DOHH2 (cell line): ENCODE measurements at regions not wholly inside any gene's neighbourhood (a gene's known extent, or its start where the extent isn't known, plus 50 kb on each side); places are given as distances from the start of the nearest gene placed in this dataset.
"Not testable (repeated sequence)": the region's sequence is repeated elsewhere in the genome, so short reads cannot be mapped to it uniquely, and the experiment has no call there.

Experiments
- H3F3A ChIP-seq: fragments of 200-600 bp; sonication (generic), shearing (Covaris generic); 2 replicates; pipeline ENCODE4 v1.6.0; 2016; ENCODE audit warnings: antibody characterized with exemption, mild to moderate bottlenecking; ENCODE audit not compliant: control insufficient read depth, insufficient read depth
- H3K27ac ChIP-seq: fragments of 200-600 bp; sonication (generic); 2 replicates; pipeline ENCODE4 v1.5.1; 2014; ENCODE audit warnings: low read depth, mild to moderate bottlenecking, low read length, moderate library complexity
- H3K27me3 ChIP-seq: fragments of 200-600 bp; sonication (generic); 2 replicates; pipeline ENCODE4 v1.6.1; 2014; ENCODE audit warnings: mild to moderate bottlenecking, low read length, mixed read lengths; ENCODE audit not compliant: control insufficient read depth
- H3K36me3 ChIP-seq: fragments of 200-600 bp; sonication (generic); 2 replicates; pipeline ENCODE4 v1.6.1; 2014; ENCODE audit warnings: mild to moderate bottlenecking, low read length, moderate library complexity, mixed read lengths; ENCODE audit not compliant: control insufficient read depth
- H3K4me1 ChIP-seq: fragments of 200-600 bp; sonication (generic); 2 replicates; pipeline ENCODE4 v1.6.1; 2014; ENCODE audit warnings: mild to moderate bottlenecking, low read length, mixed read lengths; ENCODE audit not compliant: control insufficient read depth
- H3K4me2 ChIP-seq: fragments of 200-600 bp; sonication (generic); 2 replicates; pipeline ENCODE4 v1.6.0; 2014; ENCODE audit warnings: mild to moderate bottlenecking, low read length, moderate library complexity
- H3K4me3 ChIP-seq: fragments of 200-600 bp; sonication (generic); 2 replicates; pipeline ENCODE4 v1.5.1; 2014; ENCODE audit warnings: mild to moderate bottlenecking, low read length, mixed read lengths
- H3K79me2 ChIP-seq: fragments of 200-600 bp; sonication (generic); 2 replicates; pipeline ENCODE4 v1.6.1; 2014; ENCODE audit warnings: mild to moderate bottlenecking, low read length, mixed read lengths; ENCODE audit not compliant: control insufficient read depth
- H3K9me2 ChIP-seq: fragments of 200-600 bp; sonication (generic); replicated peaks from 2 replicates; pipeline ENCODE4 v1.6.1; 2014; ENCODE audit warnings: mild to moderate bottlenecking, low read length, mixed read lengths; ENCODE audit not compliant: control insufficient read depth
- H3K9me3 ChIP-seq: fragments of 200-600 bp; sonication (generic); 2 replicates; pipeline ENCODE4 v1.6.1; 2014; ENCODE audit warnings: antibody characterized with exemption, low read length, mixed read lengths; ENCODE audit not compliant: control insufficient read depth, insufficient read depth
- H4K20me1 ChIP-seq: fragments of 200-600 bp; sonication (generic); 2 replicates; pipeline ENCODE4 v1.6.0; 2014; ENCODE audit warnings: low read depth, mild to moderate bottlenecking, antibody characterized with exemption, low read length, moderate library complexity; ENCODE audit not compliant: control insufficient read depth, insufficient read depth
- EZH2phosphoT487 ChIP-seq: fragments of 200-600 bp; sonication (generic); IDR thresholded peaks from 2 replicates; pipeline ENCODE4 v1.6.1; 2017; ENCODE audit warnings: borderline replicate concordance, mild to moderate bottlenecking, antibody characterized with exemption, low read length, moderate library complexity, mixed read lengths
- TF ChIP-seq, protein P1 (sequence below): fragments of 200-600 bp; sonication (generic); IDR thresholded peaks from one replicate; pipeline ENCODE4 v1.5.1; 2014; ENCODE audit warnings: antibody characterized with exemption, mild to moderate bottlenecking, low read depth, low read length; ENCODE audit not compliant: poor library complexity, severe bottlenecking

DNA sequence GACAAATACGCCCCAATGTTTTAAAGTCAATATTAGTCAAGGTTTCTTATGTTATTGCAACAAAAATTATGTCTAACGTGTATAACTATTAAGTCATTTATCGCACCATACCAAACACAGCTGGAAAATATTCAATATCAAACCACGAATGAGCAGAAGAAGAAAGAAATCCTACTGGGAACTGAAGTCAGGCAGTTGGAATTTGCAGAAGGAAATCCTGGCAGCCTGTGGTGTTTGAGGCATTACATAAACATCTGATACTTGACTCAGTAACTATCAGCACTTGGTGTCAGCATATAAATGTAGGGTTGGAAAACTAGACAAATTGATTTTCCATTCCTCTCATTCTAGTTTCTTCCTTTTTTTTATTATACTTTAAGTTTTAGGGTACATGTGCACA lies 83.4 kb upstream of the NUPR2 start:
- H3K27ac ChIP-seq = no peak overlapping the region
- no peak overlapping the region for H3K4me2 ChIP-seq
- no peaks in the 10 kb centered on the region for H4K20me1 ChIP-seq
- TF ChIP-seq, protein P1, sequence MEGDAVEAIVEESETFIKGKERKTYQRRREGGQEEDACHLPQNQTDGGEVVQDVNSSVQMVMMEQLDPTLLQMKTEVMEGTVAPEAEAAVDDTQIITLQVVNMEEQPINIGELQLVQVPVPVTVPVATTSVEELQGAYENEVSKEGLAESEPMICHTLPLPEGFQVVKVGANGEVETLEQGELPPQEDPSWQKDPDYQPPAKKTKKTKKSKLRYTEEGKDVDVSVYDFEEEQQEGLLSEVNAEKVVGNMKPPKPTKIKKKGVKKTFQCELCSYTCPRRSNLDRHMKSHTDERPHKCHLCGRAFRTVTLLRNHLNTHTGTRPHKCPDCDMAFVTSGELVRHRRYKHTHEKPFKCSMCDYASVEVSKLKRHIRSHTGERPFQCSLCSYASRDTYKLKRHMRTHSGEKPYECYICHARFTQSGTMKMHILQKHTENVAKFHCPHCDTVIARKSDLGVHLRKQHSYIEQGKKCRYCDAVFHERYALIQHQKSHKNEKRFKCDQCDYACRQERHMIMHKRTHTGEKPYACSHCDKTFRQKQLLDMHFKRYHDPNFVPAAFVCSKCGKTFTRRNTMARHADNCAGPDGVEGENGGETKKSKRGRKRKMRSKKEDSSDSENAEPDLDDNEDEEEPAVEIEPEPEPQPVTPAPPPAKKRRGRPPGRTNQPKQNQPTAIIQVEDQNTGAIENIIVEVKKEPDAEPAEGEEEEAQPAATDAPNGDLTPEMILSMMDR = no peak
- TF ChIP-seq EZH2phosphoT487 = no peak
- H3K36me3 ChIP-seq = no peaks in the 10 kb centered on the region
- no peaks in the 10 kb centered on the region for H3F3A ChIP-seq
- H3K27me3 ChIP-seq = no peaks in the 10 kb centered on the region
- no peaks in the 10 kb centered on the region for H3K4me1 ChIP-seq
- H3K79me2 ChIP-seq = no peaks in the 10 kb centered on the region
- H3K9me2 ChIP-seq = no peaks in the 10 kb centered on the region
- no peaks in the 10 kb centered on the region for H3K9me3 ChIP-seq
- no peak overlapping the region for H3K4me3 ChIP-seq

DNA sequence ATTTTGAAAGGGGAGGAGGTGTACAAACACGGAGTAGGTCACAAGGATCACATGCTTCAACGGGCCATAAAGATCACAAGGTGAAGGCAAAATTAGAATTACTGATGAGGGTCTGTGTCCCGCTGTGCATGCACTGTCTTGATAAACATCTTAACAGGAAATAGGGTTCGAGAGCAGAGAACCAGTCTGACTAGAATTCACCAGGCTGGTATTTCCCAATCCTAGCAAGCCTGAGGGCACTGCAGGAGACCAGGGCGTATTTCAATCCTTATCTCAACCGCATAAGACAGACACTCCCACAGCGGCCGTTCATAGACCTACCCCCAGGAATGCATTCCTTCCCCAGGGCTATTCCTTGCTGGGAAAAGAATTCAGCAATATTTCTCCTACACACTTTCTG lies 80.0 kb upstream of the NUPR2 start:
- not testable (repeated sequence) for H4K20me1 ChIP-seq, H3K27me3 ChIP-seq, H3K4me1 ChIP-seq, H3K36me3 ChIP-seq, H3K4me3 ChIP-seq, H3K4me2 ChIP-seq, H3K79me2 ChIP-seq, H3K9me3 ChIP-seq, H3F3A ChIP-seq, H3K27ac ChIP-seq, H3K9me2 ChIP-seq

DNA sequence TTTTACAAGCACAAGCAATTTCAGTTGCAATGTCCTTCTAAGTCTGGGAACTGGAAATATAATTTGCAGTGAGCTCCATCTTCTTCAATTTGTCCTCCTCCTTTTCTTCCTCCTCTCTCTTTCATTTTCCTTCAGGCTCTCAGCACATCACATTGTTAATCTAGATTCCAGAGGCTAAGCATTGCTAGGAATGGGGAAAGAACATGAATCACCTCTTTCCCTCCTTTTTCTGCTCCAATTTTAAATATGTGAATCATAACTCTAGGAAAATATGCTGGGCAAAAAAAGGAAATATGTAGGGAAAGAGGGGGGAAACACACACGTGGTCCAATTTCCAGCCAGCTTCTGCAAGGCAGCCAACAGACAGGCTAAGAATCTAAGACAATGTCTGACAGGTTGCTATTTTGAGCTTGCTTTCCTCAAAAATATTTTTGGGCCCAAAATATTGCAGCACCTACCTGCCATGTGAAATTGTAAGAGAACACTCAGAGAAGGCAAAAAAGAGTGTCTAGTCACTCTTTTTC lies 72.7 kb upstream of the NUPR2 start:
- Histone ChIP-seq H3K9me3 (no peaks in the 10 kb centered on the region), H3K27me3 (0 out of 2 replicates have a peak, but pooled peaks cover 4% of the 10 kb centered on the region)

DNA sequence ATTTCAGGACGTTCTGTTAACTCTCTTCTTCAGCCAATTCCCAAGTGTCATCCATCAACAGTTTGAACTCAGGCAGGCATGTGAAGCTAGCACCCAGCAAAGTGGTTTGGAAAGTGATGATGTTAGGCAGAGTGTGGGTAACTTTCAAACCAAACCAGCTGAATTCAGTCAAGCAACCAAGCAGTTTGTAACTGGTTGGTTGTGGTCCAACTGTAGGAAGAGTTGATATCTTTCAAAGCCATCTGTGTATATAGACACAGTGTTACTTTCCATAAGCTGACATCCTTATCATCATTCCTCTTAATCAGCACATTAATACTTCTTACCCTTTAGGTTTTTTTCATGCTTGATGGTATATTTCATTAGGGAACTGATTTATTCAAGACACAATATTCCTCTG lies 72.2 kb upstream of the NUPR2 start:
- Histone ChIP-seq H3K4me1 (no peaks in the 10 kb centered on the region), H3K27ac (no peak overlapping the region), H3K4me2 (no peak overlapping the region), H4K20me1 (no peaks in the 10 kb centered on the region), H3K36me3 (no peaks in the 10 kb centered on the region), H3K79me2 (no peaks in the 10 kb centered on the region), H3K9me2 (no peaks in the 10 kb centered on the region), H3K27me3 (0 out of 2 replicates have a peak, but pooled peaks cover 4% of the 10 kb centered on the region), H3K9me3 (no peaks in the 10 kb centered on the region), H3F3A (no peaks in the 10 kb centered on the region), H3K4me3 (no peak overlapping the region)
- TF ChIP-seq EZH2phosphoT487 = no peak
- TF ChIP-seq, protein P1 = no peak

More for the DNA sequence above, 72.7 kb upstream of the NUPR2 start:
- Histone ChIP-seq H3K4me1 (no peaks in the 10 kb centered on the region), H3K79me2 (no peaks in the 10 kb centered on the region), H3F3A (no peaks in the 10 kb centered on the region), H4K20me1 (no peaks in the 10 kb centered on the region), H3K36me3 (no peaks in the 10 kb centered on the region), H3K27ac (no peak overlapping the region), H3K9me2 (no peaks in the 10 kb centered on the region), H3K4me2 (no peak overlapping the region), H3K4me3 (no peak overlapping the region)
- TF ChIP-seq, protein P1 = no peak
- no peak for TF ChIP-seq EZH2phosphoT487
